GM23338 (cell line): ENCODE measurements at regions not wholly inside any gene's neighbourhood (a gene's known extent, or its start where the extent isn't known, plus 50 kb on each side); places are given as distances from the start of the nearest gene placed in this dataset.

Experiments
- CTCF ChIP-seq, 2 experiments: fragments of 200-600 bp in 1 of 2; sonication (generic) in 1 of 2; conservative IDR thresholded peaks; 2 replicates each; pipeline versions ENCODE4 v1.5.1 to v1.6.1; 2016 to 2017; ENCODE audit warnings: antibody characterized with exemption in 2 of 2, low read depth in 2 of 2, mild to moderate bottlenecking in 2 of 2, moderate library complexity in 1 of 2
- EZH2 ChIP-seq: fragments of 200-600 bp; sonication (generic); IDR thresholded peaks from one replicate; pipeline ENCODE4 v1.8.0; 2017; ENCODE audit warnings: antibody characterized with exemption, mild to moderate bottlenecking, low read depth; ENCODE audit not compliant: unreplicated experiment
- EZH2phosphoT487 ChIP-seq: fragments of 200-600 bp; sonication (generic); IDR thresholded peaks from one replicate; pipeline ENCODE4 v1.8.1; 2018; ENCODE audit warnings: antibody characterized with exemption; ENCODE audit not compliant: unreplicated experiment
- JUNB ChIP-seq: IDR thresholded peaks from one replicate; pipeline ENCODE4 v1.6.1; 2016; ENCODE audit warnings: antibody characterized with exemption; ENCODE audit not compliant: unreplicated experiment
- POLR2AphosphoS5 ChIP-seq: IDR thresholded peaks from 2 replicates; pipeline ENCODE4 v1.6.1; 2016; ENCODE audit warnings: antibody characterized with exemption, low read depth
- REST ChIP-seq: IDR thresholded peaks from one replicate; pipeline ENCODE4 v1.6.1; 2018; ENCODE audit warnings: antibody characterized with exemption; ENCODE audit not compliant: unreplicated experiment
- ZNF114 ChIP-seq: fragments of 250-450 bp; sonication (Bioruptor Pico); IDR thresholded peaks from 2 replicates; pipeline ENCODE4 v1.5.0; 2020; ENCODE audit warnings: mild to moderate bottlenecking, moderate library complexity
- ZNF331 ChIP-seq: fragments of 250-450 bp; sonication (Bioruptor Pico); IDR thresholded peaks from 2 replicates; pipeline ENCODE4 v1.5.0; 2020; ENCODE audit warnings: low read depth, mild to moderate bottlenecking, moderate library complexity

GRCh38 chr10:70993051-70993450 lies 104.7 kb upstream of the PCBD1 start:
- TF ChIP-seq EZH2 (no peak), CTCF (conservative IDR thresholded peaks at IDR 0.05; ENCODE audit: low read depth in 2 of 2) (no peak), JUNB (no peak), ZNF331 (no peak), REST (no peak), POLR2AphosphoS5 (no peak), EZH2phosphoT487 (no peak), ZNF114 (CRISPR knock-in tag) (no peak)
